GM04504 (cell line): ENCODE measurements at regions not wholly inside any gene's neighbourhood (a gene's known extent, or its start where the extent isn't known, plus 50 kb on each side); places are given as distances from the start of the nearest gene placed in this dataset.
"Not testable (repeated sequence)": the region's sequence is repeated elsewhere in the genome, so short reads cannot be mapped to it uniquely, and the experiment has no call there.

Source experiments
- DNase-seq: peaks from one replicate; pipeline ENCODE4 v3.0.0-alpha.2; 2012; ENCODE audit warnings: low read depth

- not testable (repeated sequence) for DNase-seq
Observed at GRCh38 chr14:66278418-66278817, 207.8 kb upstream of the CCDC196 start.

DNA sequence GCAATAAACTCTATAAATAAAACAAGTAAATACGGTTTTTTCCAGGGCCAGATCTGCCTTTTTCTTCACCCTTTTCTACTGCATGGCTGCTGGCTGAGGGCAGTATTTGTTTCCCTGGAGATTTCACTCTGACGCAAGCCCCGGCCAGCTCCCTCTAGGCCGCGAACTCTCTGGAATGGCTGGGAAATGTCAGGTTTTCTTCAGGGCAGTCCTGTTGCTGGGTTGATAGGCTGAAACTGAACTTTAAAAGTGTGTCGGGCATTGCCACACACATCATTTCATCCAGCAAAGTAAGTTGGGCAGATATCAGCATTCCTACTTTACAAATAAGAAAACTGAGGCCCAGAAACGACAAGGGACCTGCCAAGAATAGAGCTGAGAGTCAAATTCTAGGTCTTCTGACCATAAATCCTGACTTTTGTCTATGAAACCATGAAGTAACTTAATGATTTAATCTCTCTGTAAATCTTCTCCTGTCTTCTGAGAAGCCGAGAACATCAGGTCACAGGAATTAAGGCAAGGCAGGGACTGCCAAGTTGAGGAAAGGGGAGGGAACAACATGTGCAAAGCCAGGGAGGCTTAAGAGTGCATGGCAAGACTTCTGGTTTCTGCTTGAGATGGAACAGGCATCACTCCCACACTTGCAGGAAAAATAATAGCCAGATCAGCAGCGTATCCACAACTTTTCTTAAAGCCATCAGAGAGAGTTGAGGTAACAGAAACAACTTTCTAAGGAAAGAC is 205.0 kb upstream of the CCDC196 start:
- DNase-seq, result no peak

- no peak for DNase-seq
Observed at GRCh38 chr14:66284346-66284745, 201.8 kb upstream of the CCDC196 start.

GRCh38 chr14:66288511-66288910 is 197.7 kb upstream of the CCDC196 start:
- DNase-seq, result no peak

GRCh38 chr14:66291756-66292155 is 194.4 kb upstream of the CCDC196 start:
- no peak for DNase-seq

DNA sequence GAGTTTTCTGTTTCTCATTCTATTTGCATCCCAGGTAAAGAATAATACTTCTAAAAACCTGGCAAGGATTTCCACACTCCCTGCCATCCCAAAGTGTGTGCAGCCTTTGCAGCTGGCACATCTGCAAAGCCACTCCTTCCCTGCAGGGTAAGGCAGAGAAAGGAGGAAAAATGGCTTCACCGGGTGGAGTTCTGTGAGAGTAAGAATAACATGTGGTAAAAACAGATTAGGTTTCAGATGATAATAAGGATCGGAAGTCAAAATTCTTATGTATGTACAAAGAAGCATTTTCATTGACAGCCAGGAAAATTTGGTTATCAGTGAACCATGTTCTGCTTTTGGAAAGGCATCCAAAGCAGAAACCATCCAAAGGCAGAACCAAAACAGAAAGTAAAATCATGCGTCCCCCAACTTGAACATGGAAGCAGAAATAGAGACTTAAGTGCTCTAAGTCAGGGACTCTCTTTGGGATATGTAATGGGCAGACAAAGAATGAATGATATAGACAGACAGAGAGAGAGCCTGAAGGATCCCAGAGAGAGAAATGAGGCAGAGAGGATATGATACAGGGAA is 192.6 kb upstream of the CCDC196 start:
- DNase-seq, result no peak

- no peak for DNase-seq
Observed at GRCh38 chr14:66295386-66295785, 190.8 kb upstream of the CCDC196 start.

DNA sequence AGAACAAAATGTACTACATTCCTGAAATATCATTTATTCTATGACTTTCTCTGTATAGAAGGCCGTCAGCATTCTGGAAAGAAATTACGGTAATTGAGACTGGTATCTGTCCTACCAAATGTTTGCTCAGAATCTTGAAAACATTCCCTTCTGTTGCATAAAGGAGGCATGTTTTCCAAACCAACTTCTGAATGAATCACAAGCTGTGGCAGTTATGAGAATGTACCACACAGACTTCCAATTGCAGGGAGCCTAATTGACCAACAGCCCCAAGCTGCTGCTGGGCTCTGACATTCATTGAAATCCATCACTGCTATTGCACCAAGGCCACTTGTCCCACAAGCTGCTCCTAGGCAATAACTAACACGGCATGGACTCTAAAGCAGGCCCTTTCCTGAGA is 185.3 kb upstream of the CCDC196 start:
- no peak for DNase-seq

- no peak for DNase-seq
Observed at GRCh38 chr14:66306101-66306500, 180.1 kb upstream of the CCDC196 start.

DNA sequence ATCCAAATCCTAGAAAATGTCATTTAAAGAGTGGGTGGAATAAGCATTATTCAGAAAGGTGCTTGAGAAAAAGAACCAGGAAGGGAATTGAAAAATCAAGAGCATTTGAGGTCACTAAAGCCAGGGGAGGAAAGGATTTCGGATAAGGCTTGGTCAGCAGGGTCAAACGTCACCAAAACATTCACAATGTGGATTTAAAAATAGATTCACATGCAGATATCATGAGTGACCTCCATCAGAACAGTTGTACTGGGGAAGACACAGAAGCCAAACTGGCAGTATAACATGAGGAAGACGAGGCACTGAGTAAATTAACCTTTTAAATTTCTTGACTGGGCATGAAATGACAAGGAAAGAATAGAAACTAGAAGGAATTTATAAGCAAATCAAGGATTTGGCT is 175.1 kb upstream of the CCDC196 start:
- DNase-seq, result no peak

- DNase-seq, result no peak
Observed at GRCh38 chr14:66311990-66312389, 174.2 kb upstream of the CCDC196 start.

DNA sequence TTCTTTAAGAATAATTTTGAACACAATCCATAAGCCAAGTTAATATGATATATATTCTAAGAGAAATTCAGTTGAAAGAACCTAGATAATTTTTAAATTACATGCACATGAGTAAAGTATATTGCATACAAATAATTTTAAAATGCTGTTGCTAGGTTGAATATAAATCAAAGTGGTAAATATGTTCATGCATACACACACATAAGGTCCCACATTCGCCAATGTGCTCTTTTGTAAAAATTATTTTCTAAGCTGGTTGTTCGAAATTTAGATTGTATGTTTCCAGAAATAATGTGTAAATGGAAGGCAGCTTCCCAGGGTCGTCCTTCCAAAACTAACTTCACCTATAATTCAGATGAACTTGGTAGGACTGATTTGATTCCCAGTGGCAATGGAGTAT is 173.7 kb upstream of the CCDC196 start:
- DNase-seq, result no peak

- no peak for DNase-seq
Observed at GRCh38 chr14:66315098-66315497, 171.1 kb upstream of the CCDC196 start.

GRCh38 chr14:66315548-66315947 is 170.6 kb upstream of the CCDC196 start:
- DNase-seq, result no peak

- DNase-seq, result no peak
Observed at GRCh38 chr14:66322564-66322963, 163.6 kb upstream of the CCDC196 start.

GRCh38 chr14:66330228-66330627 is 155.9 kb upstream of the CCDC196 start:
- no peak for DNase-seq

DNA sequence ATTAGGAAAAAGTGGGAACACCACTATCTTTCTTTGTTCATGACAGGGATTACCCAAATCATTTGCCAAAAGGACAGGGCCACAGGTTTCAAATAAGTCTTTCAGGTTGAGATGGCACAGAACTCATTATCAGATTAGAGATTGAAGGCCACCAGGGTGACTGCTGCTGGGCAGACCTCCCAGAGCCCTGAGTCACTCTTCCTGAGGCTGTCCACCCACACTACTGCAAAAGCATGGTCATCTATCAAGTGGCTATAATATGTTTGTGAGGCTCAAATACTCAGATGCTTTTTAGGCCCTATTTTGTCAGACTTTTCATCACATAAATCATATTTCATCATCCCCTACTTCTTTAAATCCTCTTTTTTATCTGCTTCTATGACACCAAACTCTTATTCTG is 155.3 kb upstream of the CCDC196 start:
- DNase-seq, result no peak

DNA sequence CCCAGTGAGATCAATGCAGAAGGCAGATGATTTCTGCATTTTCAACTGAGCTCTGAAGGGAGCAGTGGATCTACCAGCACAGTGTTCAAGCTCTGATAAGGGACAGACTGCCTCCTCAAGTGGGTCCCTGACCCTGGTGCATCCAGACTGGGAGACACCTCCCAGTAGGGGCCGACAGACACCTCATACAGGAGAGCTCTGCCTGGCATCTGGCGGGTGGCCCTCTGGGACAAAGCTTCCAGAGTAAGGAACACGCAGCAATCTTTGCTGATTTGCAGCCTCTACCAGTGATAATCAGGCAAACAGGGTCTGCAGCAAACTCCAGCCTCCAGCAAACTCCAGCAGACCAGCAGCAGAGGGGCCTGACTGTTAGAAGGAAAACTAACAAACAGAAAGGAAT is 152.9 kb upstream of the CCDC196 start:
- not testable (repeated sequence) for DNase-seq

DNA sequence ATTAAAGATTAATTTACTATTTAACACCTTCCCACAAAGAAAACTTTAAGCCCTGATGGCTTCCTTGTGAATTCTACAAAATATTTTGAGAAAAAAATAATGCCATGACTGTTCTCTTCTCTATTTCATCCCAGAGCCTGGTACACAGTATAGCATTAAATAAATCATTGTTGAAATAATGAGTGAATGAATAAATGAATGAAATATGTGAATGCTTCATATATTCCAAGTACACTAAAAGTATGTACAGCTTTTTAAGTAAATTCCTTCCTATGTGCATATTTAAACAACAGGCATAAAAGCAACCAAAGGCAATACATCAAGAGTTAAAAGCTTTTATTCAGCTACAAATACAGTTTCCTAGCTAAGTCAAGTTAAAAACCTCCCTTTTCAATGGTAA is 144.9 kb upstream of the CCDC196 start:
- no peak for DNase-seq

DNA sequence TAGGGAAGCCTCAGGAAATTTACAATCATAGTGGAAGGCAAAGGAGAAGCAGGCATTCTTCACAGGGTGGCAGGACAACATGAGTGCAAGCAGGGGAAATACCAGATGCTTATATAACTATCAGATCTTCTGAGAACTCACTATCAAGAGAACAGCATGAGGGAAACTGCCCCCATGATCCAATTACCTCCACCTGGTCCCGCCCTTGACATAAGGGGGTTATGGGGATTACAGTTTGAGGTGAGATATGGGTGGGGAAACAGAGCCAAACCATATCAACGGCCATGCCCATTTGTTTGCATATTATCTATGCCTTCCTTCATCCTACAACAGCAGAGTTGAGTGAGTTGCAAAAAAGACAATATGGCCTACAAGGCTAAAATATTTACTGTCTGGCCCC is 140.2 kb upstream of the CCDC196 start:
- no peak for DNase-seq

GRCh38 chr14:66351310-66351709 is 134.9 kb upstream of the CCDC196 start:
- no peak for DNase-seq

GRCh38 chr14:66359500-66359899 is 126.7 kb upstream of the CCDC196 start:
- DNase-seq, result peak; percentile 11

GRCh38 chr14:66360366-66360926 is 125.7 kb upstream of the CCDC196 start:
- no peak for DNase-seq

DNA sequence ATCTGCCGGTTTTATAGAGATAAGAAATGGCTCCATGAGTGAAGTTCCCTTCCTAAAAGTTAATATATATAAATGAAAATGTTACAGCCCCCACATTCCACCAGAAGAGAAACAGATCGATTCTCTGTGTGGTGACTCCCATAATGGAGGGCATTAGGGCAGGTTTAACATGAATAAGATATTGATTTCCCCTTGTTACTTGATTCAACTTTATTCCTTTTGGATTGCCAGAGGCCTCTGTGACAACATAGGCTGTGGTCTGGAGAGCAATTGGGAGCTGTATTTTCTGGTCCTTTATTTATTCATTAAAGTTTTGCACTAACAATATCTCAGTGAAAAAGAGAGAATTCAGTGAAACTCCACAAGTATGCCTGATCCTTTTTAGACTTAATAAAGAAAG is 125.2 kb upstream of the CCDC196 start:
- no peak for DNase-seq
